CD14-positive monocyte (primary cell): ENCODE measurements at regions not wholly inside any gene's neighbourhood (a gene's known extent, or its start where the extent isn't known, plus 50 kb on each side); places are given as distances from the start of the nearest gene placed in this dataset.

Experiments used
- DNase-seq, 3 donors: peaks; one replicate each; pipeline ENCODE4 v3.0.0-alpha.2; 2011 to 2022
- H2AFZ ChIP-seq: 2 replicates; pipeline ENCODE4 v1.6.0; 2012; ENCODE audit warnings: mild to moderate bottlenecking, low read depth, low read length, inconsistent platforms; ENCODE audit not compliant: insufficient read depth, poor library complexity, severe bottlenecking
- H3K27ac ChIP-seq, 2 donors: 1 replicate in 1 of 2; 2 replicates in 1 of 2; pipeline ENCODE4 v1.5.1; 2012 to 2013; ENCODE audit warnings: low read length in 2 of 2, control low read depth in 1 of 2, inconsistent platforms in 1 of 2, low read depth in 1 of 2, mild to moderate bottlenecking in 1 of 2
- H3K27me3 ChIP-seq, 2 donors: one replicate each; pipeline versions ENCODE4 v1.6.0 to v1.6.1; 2011 to 2013; ENCODE audit warnings: low read length in 2 of 2; ENCODE audit not compliant: control insufficient read depth in 2 of 2, insufficient read depth in 2 of 2
- H3K36me3 ChIP-seq, 2 donors: replicated peaks in 1 of 2; 1 replicate in 1 of 2; 2 replicates in 1 of 2; pipeline versions ENCODE4 v1.5.1 to v1.6.1; 2012 to 2013; ENCODE audit warnings: low read length in 2 of 2, control low read depth in 1 of 2, inconsistent platforms in 1 of 2, mild to moderate bottlenecking in 1 of 2; ENCODE audit not compliant: insufficient read depth in 2 of 2, control insufficient read depth in 1 of 2
- H3K4me1 ChIP-seq, 2 donors: 1 replicate in 1 of 2; 2 replicates in 1 of 2; pipeline versions ENCODE4 v1.5.1 to v1.6.1; 2012 to 2013; ENCODE audit warnings: low read length in 2 of 2, control low read depth in 1 of 2, inconsistent platforms in 1 of 2, mild to moderate bottlenecking in 1 of 2, moderate library complexity in 1 of 2; ENCODE audit not compliant: insufficient read depth in 2 of 2, control insufficient read depth in 1 of 2
- H3K4me2 ChIP-seq: replicated peaks from 2 replicates; pipeline ENCODE3; 2012; ENCODE audit warnings: low read length, moderate library complexity, mild to moderate bottlenecking; ENCODE audit not compliant: poor library complexity, severe bottlenecking; ENCODE audit errors: extremely low read depth
- H3K4me3 ChIP-seq, 3 experiments: fragments of 200-600 bp in 1 of 3; sonication (generic) in 1 of 3; replicated peaks in 1 of 3; 1 replicate in 2 of 3; 2 replicates in 1 of 3; pipeline ENCODE4 v1.5.1; 2011 to 2013; ENCODE audit warnings: low read length in 3 of 3, mild to moderate bottlenecking in 3 of 3, control low read depth in 2 of 3, low read depth in 2 of 3, inconsistent platforms in 1 of 3, moderate library complexity in 1 of 3
- H3K79me2 ChIP-seq: 2 replicates; pipeline ENCODE4 v1.6.0; 2012; ENCODE audit warnings: mild to moderate bottlenecking, control low read depth, inconsistent platforms, low read length, moderate library complexity; ENCODE audit not compliant: insufficient read depth
- H3K9ac ChIP-seq: 2 replicates; pipeline ENCODE4 v1.6.0; 2017; ENCODE audit warnings: low read length, mild to moderate bottlenecking; ENCODE audit not compliant: insufficient read depth, poor library complexity, severe bottlenecking
- H3K9me3 ChIP-seq, 2 donors: replicated peaks in 1 of 2; 1 replicate in 1 of 2; 2 replicates in 1 of 2; pipeline versions ENCODE4 v1.5.1 to v1.6.1; 2012 to 2013; ENCODE audit warnings: low read length in 2 of 2, control low read depth in 1 of 2; ENCODE audit not compliant: control insufficient read depth in 1 of 2, insufficient read depth in 1 of 2
- H4K20me1 ChIP-seq: 2 replicates; pipeline ENCODE4 v1.6.0; 2012; ENCODE audit warnings: mild to moderate bottlenecking, low read length, control low read depth, moderate library complexity; ENCODE audit not compliant: insufficient read depth
- H3K27ac Mint-ChIP-seq, 7 donors: one replicate each; pipeline ENCODE4 v1.8.0; 2020; ENCODE audit warnings: mild to moderate bottlenecking in 7 of 7, mixed read lengths in 7 of 7, moderate library complexity in 6 of 7, inconsistent platforms in 2 of 7
- H3K27me3 Mint-ChIP-seq, 3 donors: one replicate each; pipeline ENCODE4 v1.8.0; 2021 to 2022; ENCODE audit warnings: low read depth in 3 of 3, mild to moderate bottlenecking in 3 of 3, mixed read lengths in 3 of 3, moderate library complexity in 3 of 3, inconsistent platforms in 1 of 3
- H3K36me3 Mint-ChIP-seq, 2 donors: one replicate each; pipeline ENCODE4 v1.8.0; 2020; ENCODE audit warnings: mixed read lengths in 2 of 2, inconsistent platforms in 1 of 2, mild to moderate bottlenecking in 1 of 2
- H3K4me1 Mint-ChIP-seq: one replicate; pipeline ENCODE4 v1.8.0; 2020; ENCODE audit warnings: mild to moderate bottlenecking, mixed read lengths
- H3K4me3 Mint-ChIP-seq, 2 donors: one replicate each; pipeline ENCODE4 v1.8.0; 2020; ENCODE audit warnings: mild to moderate bottlenecking in 2 of 2, mixed read lengths in 2 of 2, moderate library complexity in 1 of 2
- H3K9me3 Mint-ChIP-seq, 7 donors: one replicate each; pipeline ENCODE4 v1.8.0; 2020 to 2022; ENCODE audit warnings: mixed read lengths in 7 of 7, mild to moderate bottlenecking in 6 of 7, moderate library complexity in 6 of 7, inconsistent platforms in 2 of 7
- CTCF ChIP-seq: fragments of 200-600 bp; IDR thresholded peaks from one replicate; pipeline ENCODE4 v1.8.0; 2022; ENCODE audit warnings: antibody characterized with exemption, mild to moderate bottlenecking
- WGBS: methylation state at CpG from one replicate; pipeline ENCODE4 v1.1.5; 2013; ENCODE audit warnings: missing lambda C conversion rate; ENCODE audit not compliant: insufficient coverage; 5-methylcytosine and 5-hydroxymethylcytosine counted together
- intact Hi-C, 2 donors: fragments of 100-400 bp; cut with micrococcal nuclease; formaldehyde crosslinking; loops; one replicate each; pipeline versions ENCODE4 v1.15.0 to v1.15.1; 2023

- peaks cover 7% of the 10 kb centered on the region in 2 donors for H3K4me1 ChIP-seq
- H3K4me3 ChIP-seq = no peak overlapping the region
- H3K79me2 ChIP-seq = no peaks in the 10 kb centered on the region
- intact Hi-C loops = no loop called here
- no peak overlapping the region for H3K4me3 Mint-ChIP-seq
- no peaks in the 10 kb centered on the region for H3K27me3 ChIP-seq
- no peaks in the 10 kb centered on the region for H3K9me3 ChIP-seq
- peaks cover 11% of the 10 kb centered on the region for H3K4me1 Mint-ChIP-seq
- no peak overlapping the region for H3K9ac ChIP-seq
- H3K27ac ChIP-seq = no peak overlapping the region
- no peak overlapping the region for H2AFZ ChIP-seq
- no peaks in the 10 kb centered on the region for H3K36me3 ChIP-seq
- DNase-seq = peak in 1 of 3 donors; percentile 2
- H3K36me3 Mint-ChIP-seq = no peaks in the 10 kb centered on the region
- peaks cover 10 to 19% (median 12%) of the 10 kb centered on the region in 3 donors for H3K27me3 Mint-ChIP-seq
- H4K20me1 ChIP-seq = no peaks in the 10 kb centered on the region
- no peak overlapping the region for H3K27ac Mint-ChIP-seq
- no peak for TF ChIP-seq CTCF
- no peak overlapping the region for H3K4me2 ChIP-seq
- H3K9me3 Mint-ChIP-seq = peaks cover 0 to 4% (median 0%) of the 10 kb centered on the region in 7 donors
- WGBS = 8% methylated on average over 1 of the region's 1 CpG
Measured at GRCh38 chr11:129698212-129698611, 117.4 kb upstream of the TMEM45B start.

- Mint-ChIP-seq H3K27me3 (peaks cover 8 to 16% (median 12%) of the 10 kb centered on the region in 3 donors), H3K9me3 (peaks cover 0 to 4% (median 0%) of the 10 kb centered on the region in 7 donors), H3K4me3 (no peak overlapping the region), H3K27ac (no peak overlapping the region), H3K36me3 (no peaks in the 10 kb centered on the region), H3K4me1 (peaks cover 11% of the 10 kb centered on the region)
- Histone ChIP-seq H2AFZ (no peak overlapping the region), H3K4me2 (no peak overlapping the region), H3K4me3 (no peak overlapping the region), H4K20me1 (no peaks in the 10 kb centered on the region), H3K27ac (no peak overlapping the region), H3K9ac (no peak overlapping the region), H3K79me2 (no peaks in the 10 kb centered on the region), H3K4me1 (peaks cover 7% of the 10 kb centered on the region in 2 donors), H3K36me3 (no peaks in the 10 kb centered on the region), H3K9me3 (no peaks in the 10 kb centered on the region), H3K27me3 (no peaks in the 10 kb centered on the region)
- TF ChIP-seq CTCF = no peak
- intact Hi-C loops = no loop called here
- WGBS = 92% methylated on average over 6 of the region's 14 CpGs
- no peak for DNase-seq
Measured at GRCh38 chr11:129699711-129700304, 115.8 kb upstream of the TMEM45B start.
